Stimulated activated CD8-positive, alpha-beta memory T cell treated with anti-CD3 and anti-CD28 coated beads, Interleukin-4, amount 100 ng/mL, for 48 hours (primary cell): ENCODE measurements at regions not wholly inside any gene's neighbourhood (a gene's known extent, or its start where the extent isn't known, plus 50 kb on each side); places are given as distances from the start of the nearest gene placed in this dataset.
"Not testable (repeated sequence)": the region's sequence is repeated elsewhere in the genome, so short reads cannot be mapped to it uniquely, and the experiment has no call there.

Experiments
- DNase-seq: peaks from one replicate; pipeline ENCODE4 v3.0.0-alpha.2; 2020

GRCh38 chrX:76774912-76775311 is 347.4 kb downstream of the MAGEE1 start:
- not testable (repeated sequence) for DNase-seq

- no peak for DNase-seq
Observed at GRCh38 chrX:76796311-76796710, 368.8 kb downstream of the MAGEE1 start.

DNA sequence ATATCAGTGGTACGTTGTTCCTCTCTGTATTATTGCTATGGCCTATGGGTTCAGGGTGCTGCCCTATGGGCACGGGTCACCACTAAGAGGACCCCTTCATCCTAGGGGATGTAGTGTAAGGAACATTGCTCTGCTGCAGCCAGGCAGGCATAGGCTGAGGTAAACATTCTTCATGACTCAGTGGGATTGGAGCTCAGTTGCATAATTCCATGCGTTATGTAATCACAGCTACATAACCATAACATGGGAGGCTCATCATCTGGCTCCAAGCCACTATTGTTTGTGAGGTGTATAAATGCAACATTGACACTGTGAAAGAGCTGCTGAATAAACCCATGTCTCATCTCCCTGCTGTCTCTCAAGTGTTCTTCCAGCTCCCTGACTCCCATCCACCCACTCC is 375.2 kb downstream of the MAGEE1 start:
- DNase-seq, result no peak

DNA sequence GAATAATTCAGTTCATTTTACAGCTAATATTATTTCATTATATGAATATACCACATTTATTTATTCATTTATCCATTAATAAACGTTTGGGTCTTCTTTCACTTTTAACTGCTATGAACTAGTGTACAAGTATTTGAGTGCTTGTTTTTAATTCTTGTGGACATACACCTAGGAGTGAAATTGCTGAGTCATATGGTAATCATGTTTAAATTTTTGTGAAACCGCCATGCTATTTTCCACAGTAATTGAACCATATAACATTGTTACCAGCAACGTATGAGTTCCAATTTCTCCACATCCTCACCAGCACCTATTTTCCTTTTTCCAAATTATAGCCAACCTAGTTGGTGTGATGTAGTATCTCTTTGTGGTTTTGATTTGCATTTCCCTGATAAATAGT is 388.2 kb downstream of the MAGEE1 start:
- no peak for DNase-seq

DNA sequence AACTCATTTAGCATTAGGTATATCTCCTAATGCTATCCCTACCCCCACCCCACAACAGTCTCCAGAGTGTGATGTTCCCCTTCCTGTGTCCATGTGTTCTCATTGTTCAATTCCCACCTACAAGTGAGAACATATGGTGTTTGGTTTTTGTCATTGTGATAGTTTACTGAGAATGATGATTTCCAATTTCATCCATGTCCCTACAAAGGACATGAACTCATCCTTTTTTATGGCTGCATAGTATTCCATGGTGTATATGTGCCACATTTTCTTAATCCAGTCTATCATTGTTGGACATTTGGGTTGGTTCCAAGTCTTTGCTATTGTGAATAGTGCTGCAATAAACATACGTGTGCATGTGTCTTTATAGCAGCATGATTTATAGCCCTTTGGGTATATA is 389.8 kb downstream of the MAGEE1 start:
- DNase-seq, result not testable (repeated sequence)

DNA sequence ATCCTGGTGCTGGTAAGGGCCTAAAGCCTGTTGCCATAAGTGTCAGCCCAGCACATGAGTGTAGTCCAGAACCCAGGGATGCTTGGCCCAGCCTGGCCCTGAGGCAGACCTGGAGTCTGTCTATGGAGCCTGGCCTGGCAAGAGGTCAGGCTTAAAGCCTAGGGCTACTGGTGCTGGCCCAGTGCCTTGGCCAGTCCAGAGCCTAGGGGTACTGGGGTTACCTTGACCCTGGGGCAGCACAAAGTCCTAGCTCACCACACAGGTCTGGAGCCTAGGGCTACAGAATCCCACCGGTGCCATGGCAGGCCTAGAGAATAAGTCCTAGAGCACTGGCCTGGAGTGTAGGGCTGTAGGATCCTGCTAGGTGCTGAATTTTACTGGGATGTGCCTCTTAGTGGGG is 393.8 kb downstream of the MAGEE1 start:
- no peak for DNase-seq

GRCh38 chrX:76827672-76828071 is 400.2 kb downstream of the MAGEE1 start:
- no peak for DNase-seq

GRCh38 chrX:76840902-76841301 is 413.4 kb downstream of the MAGEE1 start:
- not testable (repeated sequence) for DNase-seq

DNA sequence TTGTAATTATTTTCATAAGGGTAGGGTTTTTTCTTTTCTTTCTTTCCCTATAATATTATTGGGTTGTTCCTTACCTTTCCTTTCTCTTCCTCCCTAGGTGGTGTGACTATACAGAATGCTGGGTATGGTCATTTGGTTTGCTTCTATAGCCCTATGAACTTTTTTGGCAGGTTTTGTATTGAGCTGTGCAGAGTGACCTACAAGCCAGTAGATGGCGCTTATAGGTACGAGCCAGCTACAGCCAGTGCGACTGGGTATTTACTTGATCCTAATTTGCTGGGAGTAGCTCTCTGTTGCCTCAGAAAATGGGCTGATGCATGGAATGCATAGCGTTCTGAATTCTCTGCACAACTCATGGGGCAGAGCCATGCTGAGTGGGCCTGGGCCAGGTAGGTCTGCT is 423.3 kb downstream of the MAGEE1 start:
- DNase-seq, result no peak

GRCh38 chrX:76862509-76862908 is 435.0 kb downstream of the MAGEE1 start:
- no peak for DNase-seq

DNA sequence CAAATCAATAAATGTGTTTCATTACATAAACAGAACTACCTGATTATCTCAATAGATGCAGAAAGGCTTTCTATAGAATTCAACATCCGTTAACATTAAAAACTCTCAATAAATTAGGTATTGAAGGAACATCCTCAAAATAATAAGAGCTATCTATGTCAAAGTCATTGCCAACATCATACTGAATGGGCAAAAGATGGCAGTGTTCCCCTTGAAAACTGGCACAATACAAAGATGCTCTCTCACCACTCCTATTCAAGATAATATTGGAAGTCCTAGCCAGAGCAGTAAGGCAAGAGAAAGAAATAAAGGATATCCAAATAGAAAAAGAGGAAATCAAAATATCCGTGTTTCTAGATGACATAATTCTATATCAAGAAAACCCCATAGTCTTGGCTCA is 466.4 kb downstream of the MAGEE1 start:
- DNase-seq, result no peak

GRCh38 chrX:76915836-76916235 is 488.3 kb downstream of the MAGEE1 start:
- no peak for DNase-seq

GRCh38 chrX:76918033-76918432 is 490.5 kb downstream of the MAGEE1 start:
- DNase-seq, result no peak

DNA sequence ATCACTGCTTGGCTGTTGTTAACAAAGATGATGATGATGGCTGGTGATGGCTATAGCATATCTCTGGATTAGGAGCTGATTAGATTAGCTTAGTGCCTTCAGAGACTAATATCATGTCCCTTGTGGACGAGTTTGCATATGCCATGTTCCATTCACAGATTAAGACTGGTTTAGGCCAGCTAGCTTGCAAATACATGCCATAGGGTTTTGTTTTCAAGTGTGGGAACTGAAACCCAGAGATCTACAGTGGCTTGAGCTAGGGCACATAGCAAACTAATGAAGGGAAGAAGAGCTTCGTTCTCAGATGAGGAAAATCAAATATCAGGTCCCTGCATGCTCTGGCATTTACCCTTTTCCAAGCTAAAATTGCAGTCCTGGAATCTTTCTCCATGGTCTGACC is 492.3 kb downstream of the MAGEE1 start:
- no peak for DNase-seq

GRCh38 chrX:76920607-76921006 is 493.1 kb downstream of the MAGEE1 start:
- DNase-seq, result no peak

GRCh38 chrX:76921176-76921575 is 493.7 kb downstream of the MAGEE1 start:
- DNase-seq, result no peak

- no peak for DNase-seq
Observed at GRCh38 chrX:76922100-76922499, 494.6 kb downstream of the MAGEE1 start.

DNA sequence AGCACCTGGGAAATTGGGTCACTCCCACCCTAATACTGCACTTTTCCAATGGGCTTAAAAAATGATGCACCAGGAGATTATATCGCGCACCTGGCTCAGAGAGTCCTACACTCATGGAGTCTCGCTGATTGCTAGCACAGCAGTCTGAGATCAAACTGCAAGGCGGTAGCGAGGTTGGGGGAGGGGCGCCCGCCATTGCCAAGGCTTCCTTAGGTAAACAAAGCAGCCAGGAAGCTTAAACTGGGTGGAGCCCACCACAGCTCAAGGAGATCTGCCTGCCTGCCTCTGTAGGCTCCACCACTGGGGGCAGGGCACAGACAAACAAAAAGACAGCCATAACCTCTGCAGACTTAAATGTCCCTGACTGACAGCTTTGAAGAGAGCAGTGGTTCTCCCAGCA is 497.1 kb downstream of the MAGEE1 start:
- DNase-seq, result not testable (repeated sequence)

GRCh38 chrX:76931518-76931917 is 504.0 kb downstream of the MAGEE1 start:
- no peak for DNase-seq

DNA sequence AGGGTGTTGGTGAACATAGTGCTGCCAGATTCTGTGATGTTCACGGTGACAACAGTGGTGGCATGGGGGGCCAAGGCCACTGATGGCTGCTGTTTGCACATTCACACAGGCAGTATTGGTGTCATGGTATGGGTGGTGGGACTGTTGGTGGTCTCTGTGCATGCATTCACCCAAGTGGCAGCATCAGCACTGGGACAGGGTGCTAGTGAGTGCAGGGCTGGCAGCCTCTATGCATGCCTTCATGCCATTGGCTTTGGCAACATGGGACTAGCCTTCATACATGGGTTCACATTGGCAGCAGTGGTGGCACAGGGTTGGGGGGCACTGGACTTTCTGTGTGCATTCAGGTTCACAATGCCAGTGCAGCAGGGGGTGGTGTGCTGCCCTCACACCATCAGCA is 489.7 kb upstream of the FGF16 start:
- no peak for DNase-seq

GRCh38 chrX:76971393-76972376 is 475.5 kb upstream of the FGF16 start:
- DNase-seq, result peak; percentile 22

GRCh38 chrX:76977452-76977851 is 469.7 kb upstream of the FGF16 start:
- no peak for DNase-seq

GRCh38 chrX:76987381-76987780 is 459.8 kb upstream of the FGF16 start:
- no peak for DNase-seq

- no peak for DNase-seq
Observed at GRCh38 chrX:76996641-76997040, 450.5 kb upstream of the FGF16 start.

GRCh38 chrX:77003530-77003929 is 443.7 kb upstream of the FGF16 start:
- DNase-seq, result no peak
